GM23248 (cell line): ENCODE measurements at regions not wholly inside any gene's neighbourhood (a gene's known extent, or its start where the extent isn't known, plus 50 kb on each side); places are given as distances from the start of the nearest gene placed in this dataset.

ENCODE experiments used
- EZH2 ChIP-seq: fragments of 200-600 bp; sonication (generic); IDR thresholded peaks from 2 replicates; pipeline ENCODE4 v1.6.1; 2018; ENCODE audit warnings: antibody characterized with exemption, mild to moderate bottlenecking; ENCODE audit not compliant: insufficient read depth, poor library complexity, severe bottlenecking
- EZH2phosphoT487 ChIP-seq: fragments of 200-600 bp; sonication (generic); IDR thresholded peaks from 2 replicates; pipeline ENCODE4 v1.6.1; 2018; ENCODE audit warnings: antibody characterized with exemption, moderate library complexity, mild to moderate bottlenecking, low read depth; ENCODE audit not compliant: insufficient read depth

GRCh38 chr9:81508476-81508875 is 180.9 kb downstream of the TLE1 start:
- TF ChIP-seq EZH2 (no peak), EZH2phosphoT487 (no peak)
